ENCODE measurements at regions not wholly inside any gene's neighbourhood (a gene's known extent, or its start where the extent isn't known, plus 50 kb on each side); places are given as distances from the start of the nearest gene placed in this dataset.

GRCh38 chr5:88425124-88425523 is 156.5 kb upstream of the TMEM161B start:
- no peak overlapping the region for H3K27ac ChIP-seq (ENCODE audit: low read depth, low read length)
- no peaks in the 10 kb centered on the region for H3K36me3 ChIP-seq (ENCODE audit: insufficient read depth, low read length)
- H3K4me3 ChIP-seq (ENCODE audit: low read depth in 1 of 2, low read length in 2 of 2): no peak overlapping the region
- H3K27me3 ChIP-seq (ENCODE audit: control insufficient read depth in 1 of 2, insufficient read depth in 2 of 2, low read length in 2 of 2): no peaks in the 10 kb centered on the region
- no peaks in the 10 kb centered on the region for H3K9me3 ChIP-seq (ENCODE audit: low read length)
- no peak overlapping the region for H3K9ac ChIP-seq (ENCODE audit: low read length)
- H3K4me1 ChIP-seq (ENCODE audit: insufficient read depth, low read length): no peaks in the 10 kb centered on the region

GRCh38 chr5:88419931-88420330 is 151.3 kb upstream of the TMEM161B start:
- H3K36me3 ChIP-seq (ENCODE audit: insufficient read depth, low read length): no peaks in the 10 kb centered on the region
- H3K9me3 ChIP-seq (ENCODE audit: low read length): no peaks in the 10 kb centered on the region
- no peaks in the 10 kb centered on the region for H3K27me3 ChIP-seq (ENCODE audit: control insufficient read depth in 1 of 2, insufficient read depth in 2 of 2, low read length in 2 of 2)
- no peak overlapping the region for H3K27ac ChIP-seq (ENCODE audit: low read depth, low read length)
- no peak overlapping the region for H3K9ac ChIP-seq (ENCODE audit: low read length)
- H3K4me3 ChIP-seq (ENCODE audit: low read depth in 1 of 2, low read length in 2 of 2): no peak overlapping the region
- H3K4me1 ChIP-seq (ENCODE audit: insufficient read depth, low read length): no peaks in the 10 kb centered on the region

- Histone ChIP-seq H3K9ac (ENCODE audit: low read length) (no peak overlapping the region), H3K4me1 (ENCODE audit: insufficient read depth, low read length) (no peaks in the 10 kb centered on the region), H3K9me3 (ENCODE audit: low read length) (no peaks in the 10 kb centered on the region), H3K4me3 (ENCODE audit: low read depth in 1 of 2, low read length in 2 of 2) (no peak overlapping the region), H3K27ac (ENCODE audit: low read depth, low read length) (no peak overlapping the region), H3K27me3 (ENCODE audit: control insufficient read depth in 1 of 2, insufficient read depth in 2 of 2, low read length in 2 of 2) (no peaks in the 10 kb centered on the region), H3K36me3 (ENCODE audit: insufficient read depth, low read length) (no peaks in the 10 kb centered on the region)
Measured at GRCh38 chr5:88407341-88407740, 138.7 kb upstream of the TMEM161B start.

- no peak overlapping the region for H3K27ac ChIP-seq (ENCODE audit: low read depth, low read length)
- no peak overlapping the region for H3K4me3 ChIP-seq (ENCODE audit: low read depth in 1 of 2, low read length in 2 of 2)
Measured at GRCh38 chr5:88405783-88406182, 137.1 kb upstream of the TMEM161B start.

GRCh38 chr5:88404405-88404804 is 135.8 kb upstream of the TMEM161B start:
- Histone ChIP-seq H3K36me3 (ENCODE audit: insufficient read depth, low read length) (no peaks in the 10 kb centered on the region), H3K9me3 (ENCODE audit: low read length) (no peaks in the 10 kb centered on the region), H3K9ac (ENCODE audit: low read length) (no peak overlapping the region), H3K4me1 (ENCODE audit: insufficient read depth, low read length) (no peaks in the 10 kb centered on the region), H3K27ac (ENCODE audit: low read depth, low read length) (no peak overlapping the region), H3K4me3 (ENCODE audit: low read depth in 1 of 2, low read length in 2 of 2) (no peak overlapping the region), H3K27me3 (ENCODE audit: control insufficient read depth in 1 of 2, insufficient read depth in 2 of 2, low read length in 2 of 2) (no peaks in the 10 kb centered on the region)

More at GRCh38 chr5:88405783-88406182, 137.1 kb upstream of the TMEM161B start:
- no peaks in the 10 kb centered on the region for H3K9me3 ChIP-seq (ENCODE audit: low read length)
- H3K36me3 ChIP-seq (ENCODE audit: insufficient read depth, low read length): no peaks in the 10 kb centered on the region
- H3K9ac ChIP-seq (ENCODE audit: low read length): no peak overlapping the region
- no peaks in the 10 kb centered on the region for H3K27me3 ChIP-seq (ENCODE audit: control insufficient read depth in 1 of 2, insufficient read depth in 2 of 2, low read length in 2 of 2)
- H3K4me1 ChIP-seq (ENCODE audit: insufficient read depth, low read length): no peaks in the 10 kb centered on the region

GRCh38 chr5:88401686-88402085 is 133.0 kb upstream of the TMEM161B start:
- no peak overlapping the region for H3K27ac ChIP-seq (ENCODE audit: low read depth, low read length)
- no peaks in the 10 kb centered on the region for H3K36me3 ChIP-seq (ENCODE audit: insufficient read depth, low read length)
- H3K4me3 ChIP-seq (ENCODE audit: low read depth in 1 of 2, low read length in 2 of 2): no peak overlapping the region
- no peaks in the 10 kb centered on the region for H3K9me3 ChIP-seq (ENCODE audit: low read length)
- H3K4me1 ChIP-seq (ENCODE audit: insufficient read depth, low read length): peaks cover 6% of the 10 kb centered on the region
- H3K9ac ChIP-seq (ENCODE audit: low read length): no peak overlapping the region
- H3K27me3 ChIP-seq (ENCODE audit: control insufficient read depth in 1 of 2, insufficient read depth in 2 of 2, low read length in 2 of 2): no peaks in the 10 kb centered on the region

- H3K4me1 ChIP-seq (ENCODE audit: insufficient read depth, low read length): peaks cover 8% of the 10 kb centered on the region
- no peak overlapping the region for H3K4me3 ChIP-seq (ENCODE audit: low read depth in 1 of 2, low read length in 2 of 2)
- H3K27me3 ChIP-seq (ENCODE audit: control insufficient read depth in 1 of 2, insufficient read depth in 2 of 2, low read length in 2 of 2): no peaks in the 10 kb centered on the region
- H3K9me3 ChIP-seq (ENCODE audit: low read length): no peaks in the 10 kb centered on the region
- H3K36me3 ChIP-seq (ENCODE audit: insufficient read depth, low read length): no peaks in the 10 kb centered on the region
- no peak overlapping the region for H3K27ac ChIP-seq (ENCODE audit: low read depth, low read length)
- H3K9ac ChIP-seq (ENCODE audit: low read length): no peak overlapping the region
Measured at GRCh38 chr5:88401228-88401627, 132.6 kb upstream of the TMEM161B start.

GRCh38 chr5:88399561-88399960 is 130.9 kb upstream of the TMEM161B start:
- H3K27me3 ChIP-seq (ENCODE audit: control insufficient read depth in 1 of 2, insufficient read depth in 2 of 2, low read length in 2 of 2): no peaks in the 10 kb centered on the region
- H3K9me3 ChIP-seq (ENCODE audit: low read length): no peaks in the 10 kb centered on the region
- no peak overlapping the region for H3K4me3 ChIP-seq (ENCODE audit: low read depth in 1 of 2, low read length in 2 of 2)
- H3K36me3 ChIP-seq (ENCODE audit: insufficient read depth, low read length): no peaks in the 10 kb centered on the region
- H3K9ac ChIP-seq (ENCODE audit: low read length): no peak overlapping the region
- H3K27ac ChIP-seq (ENCODE audit: low read depth, low read length): no peak overlapping the region
- peaks cover 8% of the 10 kb centered on the region for H3K4me1 ChIP-seq (ENCODE audit: insufficient read depth, low read length)

- H3K4me1 ChIP-seq (ENCODE audit: insufficient read depth, low read length): peaks cover 8% of the 10 kb centered on the region
- no peaks in the 10 kb centered on the region for H3K36me3 ChIP-seq (ENCODE audit: insufficient read depth, low read length)
- no peak overlapping the region for H3K27ac ChIP-seq (ENCODE audit: low read depth, low read length)
- H3K9ac ChIP-seq (ENCODE audit: low read length): no peak overlapping the region
- no peak overlapping the region for H3K4me3 ChIP-seq (ENCODE audit: low read depth in 1 of 2, low read length in 2 of 2)
- no peaks in the 10 kb centered on the region for H3K9me3 ChIP-seq (ENCODE audit: low read length)
- H3K27me3 ChIP-seq (ENCODE audit: control insufficient read depth in 1 of 2, insufficient read depth in 2 of 2, low read length in 2 of 2): no peaks in the 10 kb centered on the region
Measured at GRCh38 chr5:88398316-88398715, 129.7 kb upstream of the TMEM161B start.

- no peak overlapping the region for H3K9ac ChIP-seq (ENCODE audit: low read length)
- no peaks in the 10 kb centered on the region for H3K36me3 ChIP-seq (ENCODE audit: insufficient read depth, low read length)
- no peaks in the 10 kb centered on the region for H3K27me3 ChIP-seq (ENCODE audit: control insufficient read depth in 1 of 2, insufficient read depth in 2 of 2, low read length in 2 of 2)
- H3K4me3 ChIP-seq (ENCODE audit: low read depth in 1 of 2, low read length in 2 of 2): peak overlapping the region in 1 of 2 donors; percentile 8
- no peak overlapping the region for H3K27ac ChIP-seq (ENCODE audit: low read depth, low read length)
- H3K4me1 ChIP-seq (ENCODE audit: insufficient read depth, low read length): peaks cover 8% of the 10 kb centered on the region
- no peaks in the 10 kb centered on the region for H3K9me3 ChIP-seq (ENCODE audit: low read length)
Measured at GRCh38 chr5:88396751-88397281, 128.2 kb upstream of the TMEM161B start.

- Histone ChIP-seq H3K4me1 (ENCODE audit: insufficient read depth, low read length) (peaks cover 8% of the 10 kb centered on the region), H3K27me3 (ENCODE audit: control insufficient read depth in 1 of 2, insufficient read depth in 2 of 2, low read length in 2 of 2) (no peaks in the 10 kb centered on the region), H3K27ac (ENCODE audit: low read depth, low read length) (no peak overlapping the region), H3K9me3 (ENCODE audit: low read length) (no peaks in the 10 kb centered on the region), H3K9ac (ENCODE audit: low read length) (no peak overlapping the region), H3K36me3 (ENCODE audit: insufficient read depth, low read length) (no peaks in the 10 kb centered on the region), H3K4me3 (ENCODE audit: low read depth in 1 of 2, low read length in 2 of 2) (no peak overlapping the region)
Measured at GRCh38 chr5:88396000-88396535, 127.4 kb upstream of the TMEM161B start.

- H3K27me3 ChIP-seq (ENCODE audit: control insufficient read depth in 1 of 2, insufficient read depth in 2 of 2, low read length in 2 of 2): no peaks in the 10 kb centered on the region
- H3K4me3 ChIP-seq (ENCODE audit: low read depth in 1 of 2, low read length in 2 of 2): no peak overlapping the region
- no peak overlapping the region for H3K27ac ChIP-seq (ENCODE audit: low read depth, low read length)
- H3K9me3 ChIP-seq (ENCODE audit: low read length): no peaks in the 10 kb centered on the region
- peaks cover 8% of the 10 kb centered on the region for H3K4me1 ChIP-seq (ENCODE audit: insufficient read depth, low read length)
- no peaks in the 10 kb centered on the region for H3K36me3 ChIP-seq (ENCODE audit: insufficient read depth, low read length)
- H3K9ac ChIP-seq (ENCODE audit: low read length): no peak overlapping the region
Measured at GRCh38 chr5:88395264-88395663, 126.6 kb upstream of the TMEM161B start.
